Mesothelial cell of epicardium (in vitro differentiated cells): ENCODE measurements at regions not wholly inside any gene's neighbourhood (a gene's known extent, or its start where the extent isn't known, plus 50 kb on each side); places are given as distances from the start of the nearest gene placed in this dataset.

Source experiments
- DNase-seq, 2 experiments: peaks; one replicate each; pipeline ENCODE4 v3.0.0; 2021; ENCODE audit warnings: low spot score in 2 of 2; ENCODE audit not compliant: unreplicated experiment in 2 of 2
- H3K27ac Mint-ChIP-seq: 2 replicates; pipeline ENCODE4 v1.8.0; 2021; ENCODE audit warnings: mixed read lengths
- H3K27me3 Mint-ChIP-seq: 2 replicates; pipeline ENCODE4 v1.8.0; 2021; ENCODE audit warnings: low read depth, mixed read lengths
- H3K36me3 Mint-ChIP-seq: 2 replicates; pipeline ENCODE4 v1.8.0; 2021; ENCODE audit warnings: mixed read lengths
- H3K4me1 Mint-ChIP-seq: 2 replicates; pipeline ENCODE4 v1.8.0; 2021; ENCODE audit warnings: mixed read lengths
- H3K4me3 Mint-ChIP-seq: 2 replicates; pipeline ENCODE4 v1.8.0; 2021; ENCODE audit warnings: mild to moderate bottlenecking, moderate library complexity, mixed read lengths
- H3K9me3 Mint-ChIP-seq: 2 replicates; pipeline ENCODE4 v1.8.0; 2021; ENCODE audit warnings: mixed read lengths
- CTCF ChIP-seq: fragments of 200-600 bp; sonication (generic); IDR thresholded peaks from one replicate; pipeline ENCODE4 v1.5.0; 2021; ENCODE audit warnings: antibody characterized with exemption; ENCODE audit not compliant: unreplicated experiment

DNA sequence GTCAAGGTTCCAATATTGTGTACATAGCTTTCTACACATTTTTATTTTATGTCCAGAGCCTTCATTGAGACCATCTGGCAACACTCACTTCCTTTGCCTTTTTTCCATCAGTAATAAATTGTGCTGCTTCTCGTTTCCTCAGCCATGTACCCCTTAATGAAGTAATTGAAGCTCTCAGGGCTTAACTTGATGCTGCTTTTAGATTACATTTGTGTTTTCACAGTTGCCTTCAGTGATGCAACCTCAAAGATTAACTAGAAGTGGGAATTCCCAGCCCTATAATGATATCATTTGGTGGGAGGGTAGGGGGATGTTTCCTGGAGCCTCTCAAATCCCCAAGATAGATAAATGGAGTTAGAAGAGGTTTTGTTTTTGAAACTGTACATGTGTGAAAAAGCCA, 80.2 kb upstream of the KRR1 start:
- H3K27me3 Mint-ChIP-seq, result no peaks in the 10 kb centered on the region
- H3K27ac Mint-ChIP-seq, result peak overlapping the region; percentile 80
- TF ChIP-seq CTCF, result no peak
- no peak overlapping the region for H3K4me3 Mint-ChIP-seq
- H3K4me1 Mint-ChIP-seq, result peaks cover 14% of the 10 kb centered on the region
- no peak for DNase-seq
- peaks cover 15% of the 10 kb centered on the region for H3K9me3 Mint-ChIP-seq
- H3K36me3 Mint-ChIP-seq, result peaks cover 2% of the 10 kb centered on the region

- Mint-ChIP-seq H3K36me3 (no peaks in the 10 kb centered on the region), H3K27me3 (no peaks in the 10 kb centered on the region), H3K27ac (no peak overlapping the region), H3K4me1 (peaks cover 14% of the 10 kb centered on the region), H3K9me3 (peaks cover 3% of the 10 kb centered on the region), H3K4me3 (no peak overlapping the region)
- DNase-seq, result no peak
- TF ChIP-seq CTCF, result no peak
Measured at GRCh38 chr12:75589801-75590200, 78.4 kb upstream of the KRR1 start.

DNA sequence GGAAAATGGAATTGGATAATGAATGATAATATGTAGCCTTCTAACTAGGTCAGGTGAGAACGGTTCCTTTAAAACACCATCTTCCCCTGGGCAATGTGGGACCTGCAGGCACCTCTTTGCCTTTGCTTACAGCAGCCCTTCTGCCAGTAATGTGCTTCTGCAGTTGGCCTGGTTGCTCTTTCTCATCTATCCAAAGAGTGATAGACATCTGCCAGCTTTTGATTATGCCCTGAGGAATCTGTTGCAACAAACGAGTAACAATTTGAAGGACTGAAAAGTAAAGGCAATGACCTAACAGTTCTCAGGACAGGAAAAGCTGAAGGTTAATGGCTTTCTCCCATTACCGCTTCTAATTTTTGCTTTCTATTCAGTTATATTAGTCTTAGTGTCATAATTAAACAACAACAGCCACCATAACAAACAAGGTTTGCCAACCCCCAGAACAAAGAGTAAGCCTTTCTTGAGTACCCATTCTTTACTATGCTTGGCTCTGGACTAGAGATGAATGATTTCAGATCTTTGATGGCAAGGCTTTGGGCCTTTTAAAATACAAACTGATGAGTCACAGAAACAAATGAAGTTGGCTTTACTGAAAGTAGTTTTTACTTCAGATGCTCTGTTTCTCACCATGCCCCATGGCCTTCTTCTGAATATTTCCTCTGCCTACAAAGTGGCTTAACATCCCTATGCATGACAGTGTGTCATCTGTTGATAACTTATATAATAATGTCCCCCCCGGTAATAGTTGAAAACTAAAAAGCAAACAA, 76.1 kb upstream of the KRR1 start:
- no peaks in the 10 kb centered on the region for H3K9me3 Mint-ChIP-seq
- H3K4me1 Mint-ChIP-seq, result peaks cover 14% of the 10 kb centered on the region
- DNase-seq, result no peak
- H3K36me3 Mint-ChIP-seq, result no peaks in the 10 kb centered on the region
- no peaks in the 10 kb centered on the region for H3K27me3 Mint-ChIP-seq
- no peak for TF ChIP-seq CTCF
- H3K27ac Mint-ChIP-seq, result no peak overlapping the region
- no peak overlapping the region for H3K4me3 Mint-ChIP-seq

GRCh38 chr12:75585330-75585729, 73.9 kb upstream of the KRR1 start:
- Mint-ChIP-seq H3K4me3 (no peak overlapping the region), H3K4me1 (peaks cover 6% of the 10 kb centered on the region), H3K9me3 (no peaks in the 10 kb centered on the region), H3K27me3 (no peaks in the 10 kb centered on the region), H3K27ac (no peak overlapping the region), H3K36me3 (no peaks in the 10 kb centered on the region)
- TF ChIP-seq CTCF, result no peak
- DNase-seq, result no peak

DNA sequence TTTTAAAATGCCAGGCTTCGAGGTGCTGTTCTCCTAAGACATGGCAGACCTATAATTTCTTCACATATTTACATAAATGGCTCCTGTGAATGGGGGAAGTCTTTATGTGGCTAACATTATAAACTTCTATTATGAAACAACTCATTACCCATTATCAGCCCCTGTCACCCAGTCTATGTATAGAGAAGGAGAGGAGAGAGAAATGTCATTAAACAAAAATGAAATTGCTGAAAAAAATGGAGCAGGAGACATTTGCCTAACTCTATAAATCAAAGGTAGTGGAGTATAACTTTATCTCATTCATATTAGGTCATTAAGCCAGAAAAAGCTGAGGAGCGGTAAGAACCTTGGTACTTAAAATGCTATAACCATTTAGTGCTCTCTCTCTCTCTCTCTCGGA, 71.9 kb upstream of the KRR1 start:
- DNase-seq, result no peak
- H3K4me3 Mint-ChIP-seq, result no peak overlapping the region
- no peaks in the 10 kb centered on the region for H3K36me3 Mint-ChIP-seq
- H3K4me1 Mint-ChIP-seq, result peaks cover 7% of the 10 kb centered on the region
- H3K27me3 Mint-ChIP-seq, result no peaks in the 10 kb centered on the region
- no peaks in the 10 kb centered on the region for H3K9me3 Mint-ChIP-seq
- no peak for TF ChIP-seq CTCF
- no peak overlapping the region for H3K27ac Mint-ChIP-seq

GRCh38 chr12:75581515-75581914, 70.1 kb upstream of the KRR1 start:
- Mint-ChIP-seq H3K27ac (peak overlapping the region; percentile 61), H3K4me1 (peaks cover 9% of the 10 kb centered on the region), H3K36me3 (no peaks in the 10 kb centered on the region)

More at GRCh38 chr12:75581515-75581914, 70.1 kb upstream of the KRR1 start:
- H3K27me3 Mint-ChIP-seq, result no peaks in the 10 kb centered on the region
- H3K9me3 Mint-ChIP-seq, result no peaks in the 10 kb centered on the region
- DNase-seq, result no peak
- no peak overlapping the region for H3K4me3 Mint-ChIP-seq
- TF ChIP-seq CTCF, result no peak
